HG03095 (cell line): ENCODE measurements at regions not wholly inside any gene's neighbourhood (a gene's known extent, or its start where the extent isn't known, plus 50 kb on each side); places are given as distances from the start of the nearest gene placed in this dataset.

Experiments used
- ATAC-seq: cut with Tn5 transposase; IDR thresholded peaks from one replicate; pipeline ENCODE4 v1.9.1; 2021; ENCODE audit warnings: moderate library complexity; ENCODE audit not compliant: unreplicated experiment

DNA sequence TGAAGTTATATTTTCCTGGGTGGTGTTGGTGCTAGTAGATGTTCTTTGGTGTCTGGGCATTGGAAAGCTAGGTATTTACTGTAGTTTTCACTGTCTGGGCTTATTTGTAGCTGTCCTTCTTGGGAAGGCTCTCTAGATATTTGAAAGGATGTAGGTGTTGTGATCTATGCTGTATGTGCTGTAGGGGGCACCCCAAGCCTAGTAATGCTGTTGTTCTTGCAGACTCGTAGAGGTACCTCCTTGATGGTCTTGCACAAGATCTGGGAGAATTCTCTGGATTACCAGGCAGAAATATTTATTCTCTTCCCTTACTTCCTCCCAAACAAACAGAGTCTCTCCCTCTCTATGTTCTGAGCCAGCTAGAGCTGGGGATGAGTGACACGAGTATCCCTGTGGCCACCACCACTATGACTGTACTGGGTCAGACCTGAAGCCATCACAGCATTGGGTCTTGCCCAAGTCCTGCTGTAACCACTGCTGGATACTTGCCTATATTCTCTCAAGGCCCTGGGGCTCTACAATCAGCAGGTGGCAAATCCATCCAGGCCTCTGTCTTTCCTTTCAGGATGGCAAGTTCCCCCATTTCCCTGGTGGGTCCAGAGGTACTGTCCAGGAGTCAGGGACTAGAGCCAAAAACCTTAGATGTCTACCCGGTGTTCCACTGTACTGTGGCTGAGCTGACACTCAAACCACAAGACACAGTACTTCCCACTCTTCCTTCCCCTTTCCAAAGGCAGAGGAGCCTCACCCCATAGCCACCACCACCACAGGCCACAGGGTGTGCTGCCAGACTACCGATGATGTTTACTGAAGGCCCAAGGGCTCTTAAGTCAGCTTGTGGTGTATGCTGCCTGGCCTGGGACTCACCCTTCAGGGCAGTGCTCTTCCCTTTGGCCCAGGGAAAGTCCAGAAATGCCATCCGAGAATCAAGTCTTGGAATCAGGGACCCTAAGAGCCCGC, 195.2 kb upstream of the DPPA4 start:
- no peak for ATAC-seq

DNA sequence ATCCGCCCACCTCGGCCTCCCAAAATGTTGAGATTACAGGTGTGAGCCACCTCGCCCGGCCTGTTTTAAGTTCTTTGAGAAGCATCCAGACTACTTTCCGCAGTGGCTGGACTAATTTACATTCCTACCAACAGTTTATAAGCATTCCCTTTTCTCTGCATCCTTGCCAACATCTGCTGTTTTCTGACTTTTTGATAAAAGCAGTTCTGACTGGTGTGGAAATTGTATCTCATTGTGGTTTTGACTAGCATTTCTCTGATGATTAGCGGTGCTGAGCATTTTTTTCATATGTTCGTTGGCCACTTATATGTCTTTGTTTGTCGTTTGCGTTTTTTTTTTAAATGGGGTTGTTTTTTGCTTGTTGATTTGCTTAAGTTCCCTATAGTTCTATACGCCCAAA, 208.4 kb upstream of the DPPA4 start:
- ATAC-seq: no peak

- no peak for ATAC-seq
Observed at GRCh38 chr3:109548192-109548938, 211.0 kb upstream of the DPPA4 start.

DNA sequence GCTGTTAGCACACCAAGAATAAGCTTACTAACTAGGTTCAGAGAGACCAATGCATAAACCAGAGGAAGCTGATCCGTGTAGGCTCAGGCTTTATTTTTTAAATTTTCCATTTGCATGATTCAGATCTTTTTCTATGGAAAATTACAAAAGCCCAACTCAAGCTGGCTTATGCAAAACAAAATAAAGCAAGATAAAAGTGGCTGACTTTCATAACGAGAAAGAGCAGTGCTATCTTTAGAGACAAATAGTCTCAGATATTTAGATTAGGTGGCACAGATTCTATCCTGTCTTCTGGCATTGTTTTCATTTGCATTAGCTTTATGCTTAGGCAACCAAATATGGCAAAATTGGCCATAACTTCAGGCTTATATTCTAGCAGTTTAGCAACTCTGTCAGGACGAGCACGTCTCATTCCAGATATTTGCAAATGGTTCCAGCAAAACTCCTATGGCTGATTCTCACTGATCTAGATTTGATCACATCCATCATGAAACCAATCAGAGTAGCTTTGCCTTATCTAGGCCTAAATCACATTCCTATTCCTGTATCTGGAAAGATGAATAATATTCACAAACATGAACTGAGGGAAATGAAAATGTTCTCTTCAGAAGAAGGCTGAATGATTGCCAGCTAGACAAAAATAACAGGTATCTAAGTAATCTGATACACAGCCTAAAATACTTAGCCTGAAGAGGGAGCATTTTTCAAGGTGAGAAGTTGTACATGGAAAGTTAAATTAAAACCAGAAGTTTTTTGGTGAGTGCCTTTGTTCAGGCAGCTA, 216.4 kb upstream of the DPPA4 start:
- ATAC-seq: no peak

GRCh38 chr3:109559389-109559788, 222.0 kb upstream of the DPPA4 start:
- ATAC-seq: no peak

DNA sequence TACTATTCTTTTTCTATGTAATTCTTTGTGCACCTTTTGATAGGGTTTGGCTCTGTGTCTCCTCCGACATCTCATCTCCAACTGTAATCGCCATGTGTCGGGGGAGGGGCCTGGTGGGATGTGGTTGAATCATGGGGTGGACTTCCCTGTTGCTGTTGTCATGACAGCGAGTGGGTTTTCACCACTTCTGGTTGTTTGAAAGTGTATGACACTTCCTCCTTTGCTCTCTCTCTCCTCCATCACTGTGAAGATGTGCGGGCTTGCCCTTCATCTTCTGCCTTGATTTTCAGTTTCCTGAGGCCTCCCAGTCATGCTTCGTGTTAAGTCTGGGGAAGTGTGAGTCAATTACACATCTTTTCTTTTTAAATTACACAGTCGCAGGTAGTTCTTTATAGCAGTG, 225.8 kb upstream of the DPPA4 start:
- no peak for ATAC-seq

DNA sequence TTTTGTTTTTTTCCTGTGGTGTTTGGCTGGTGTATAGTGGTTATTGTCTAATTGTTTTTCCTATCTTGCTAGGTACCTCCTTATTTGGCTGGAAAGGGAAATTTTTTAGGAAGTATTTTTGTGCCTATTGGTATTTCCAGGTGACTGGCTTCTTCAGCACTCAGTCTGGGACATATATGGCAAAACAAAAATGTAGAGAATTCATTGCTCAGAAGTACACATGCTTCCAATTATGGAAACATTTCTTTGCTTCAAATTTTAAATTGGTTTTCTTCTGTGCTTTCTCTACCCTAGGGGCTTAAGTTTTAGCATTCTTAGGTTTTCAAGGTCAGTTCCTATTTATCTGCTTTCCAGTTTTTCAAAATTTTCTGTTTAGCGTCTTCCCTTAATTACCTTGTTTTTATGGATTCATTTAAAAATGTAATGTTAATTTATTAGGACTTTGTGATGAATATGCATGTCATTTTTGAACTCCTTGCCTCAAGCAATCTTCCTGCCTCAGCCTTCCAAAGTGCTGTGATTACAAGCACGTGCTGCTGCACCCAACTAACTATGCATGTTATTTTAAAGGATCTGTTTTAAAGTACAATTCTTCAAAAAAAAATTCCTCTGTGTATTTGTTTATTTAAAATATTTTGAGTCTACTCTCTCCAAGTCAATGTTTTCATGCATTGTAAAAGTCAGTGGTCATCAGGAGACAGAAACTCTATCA, 231.9 kb upstream of the DPPA4 start:
- ATAC-seq: no peak

- ATAC-seq: no peak
Observed at GRCh38 chr3:109570408-109570807, 233.1 kb upstream of the DPPA4 start.

- ATAC-seq: no peak
Observed at GRCh38 chr3:109572301-109572700, 235.0 kb upstream of the DPPA4 start.

DNA sequence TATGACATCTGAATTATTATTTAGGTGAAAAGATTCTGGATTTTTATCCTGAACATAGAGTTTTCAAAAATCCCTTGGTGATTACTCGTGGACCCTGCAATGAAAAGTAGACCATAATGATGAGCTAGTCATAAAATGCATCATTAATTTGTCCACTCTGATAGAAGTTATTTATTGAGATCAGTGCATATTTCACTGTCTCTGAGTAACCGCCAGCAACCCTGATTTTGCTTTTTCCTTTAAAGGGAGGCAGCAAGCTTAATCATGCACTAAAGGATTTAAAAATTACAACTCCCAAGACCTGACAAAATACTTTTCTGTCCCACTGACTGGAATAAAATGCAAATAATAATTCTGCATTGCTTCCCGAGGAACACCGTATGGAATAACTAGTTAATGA, 259.6 kb upstream of the DPPA4 start:
- no peak for ATAC-seq

- ATAC-seq: no peak
Observed at GRCh38 chr3:109597444-109597843, 260.1 kb upstream of the DPPA4 start.

DNA sequence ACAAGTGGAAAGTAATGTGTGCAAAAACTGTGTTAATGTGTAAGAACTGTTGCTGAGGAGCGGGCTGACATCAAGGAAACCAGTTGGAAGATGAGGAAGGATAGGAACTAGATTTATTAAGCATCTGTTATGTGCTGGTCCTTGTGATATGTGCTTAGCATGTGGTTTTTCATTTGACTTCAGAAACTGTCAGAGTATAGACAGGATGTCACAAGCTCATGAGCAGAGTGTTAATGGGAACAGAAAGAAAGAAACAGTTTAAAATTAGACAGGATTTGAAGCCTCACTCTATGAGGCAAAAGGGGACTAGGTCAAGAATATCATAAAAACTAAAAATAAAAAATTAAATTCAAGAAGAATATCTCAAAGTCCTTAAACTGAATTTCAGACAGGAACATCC, 270.6 kb upstream of the DPPA4 start:
- no peak for ATAC-seq

DNA sequence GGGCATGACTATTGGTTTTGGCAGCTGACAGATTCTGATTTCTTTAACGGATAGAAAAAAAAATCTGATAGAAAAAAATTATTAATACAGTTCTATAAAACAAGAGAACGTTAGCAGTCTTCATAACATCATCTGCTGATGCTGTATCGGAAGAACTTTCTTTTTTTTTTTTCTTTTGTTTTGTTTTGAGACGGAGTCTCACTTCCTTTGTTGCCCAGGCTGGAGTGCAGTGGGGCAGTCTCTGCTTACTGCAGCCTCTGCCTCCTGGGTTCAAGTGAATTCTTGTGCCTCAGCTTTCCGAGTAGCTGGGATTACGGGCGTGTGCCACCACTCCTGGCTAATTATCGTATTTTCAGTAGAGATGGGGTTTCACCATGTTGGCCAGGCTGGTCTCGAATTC, 271.2 kb upstream of the DPPA4 start:
- no peak for ATAC-seq

DNA sequence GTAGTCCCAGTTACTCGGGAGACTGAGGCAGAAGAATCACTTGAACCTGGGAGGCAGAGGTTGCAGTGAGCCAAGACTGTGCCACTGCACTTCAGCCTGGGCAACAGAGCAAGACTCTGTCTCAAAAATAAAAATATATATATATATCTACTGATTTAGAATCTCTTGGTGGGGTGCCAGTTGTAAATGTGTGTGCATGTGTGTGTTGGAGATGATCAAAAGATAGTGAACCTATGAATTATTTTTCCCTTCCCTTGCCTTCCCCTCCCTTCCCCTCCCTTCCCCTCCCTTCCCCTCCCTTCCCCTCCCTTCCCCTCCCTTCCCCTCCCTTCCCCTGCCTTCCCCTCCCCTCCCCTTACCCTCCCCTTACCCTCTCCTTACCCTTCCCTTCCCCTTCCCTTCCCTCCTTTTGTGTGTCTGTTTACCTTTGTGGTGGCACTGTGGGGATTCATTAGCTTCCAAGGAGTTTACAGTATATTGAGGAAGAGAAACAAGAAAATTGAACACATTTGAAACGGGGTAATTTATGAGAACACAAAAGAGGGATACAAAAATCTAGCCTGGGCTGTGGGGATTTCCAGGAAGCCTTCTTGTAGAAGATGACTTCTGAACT, 281.5 kb upstream of the DPPA4 start:
- no peak for ATAC-seq

GRCh38 chr3:109631897-109632296, 294.6 kb upstream of the DPPA4 start:
- no peak for ATAC-seq

DNA sequence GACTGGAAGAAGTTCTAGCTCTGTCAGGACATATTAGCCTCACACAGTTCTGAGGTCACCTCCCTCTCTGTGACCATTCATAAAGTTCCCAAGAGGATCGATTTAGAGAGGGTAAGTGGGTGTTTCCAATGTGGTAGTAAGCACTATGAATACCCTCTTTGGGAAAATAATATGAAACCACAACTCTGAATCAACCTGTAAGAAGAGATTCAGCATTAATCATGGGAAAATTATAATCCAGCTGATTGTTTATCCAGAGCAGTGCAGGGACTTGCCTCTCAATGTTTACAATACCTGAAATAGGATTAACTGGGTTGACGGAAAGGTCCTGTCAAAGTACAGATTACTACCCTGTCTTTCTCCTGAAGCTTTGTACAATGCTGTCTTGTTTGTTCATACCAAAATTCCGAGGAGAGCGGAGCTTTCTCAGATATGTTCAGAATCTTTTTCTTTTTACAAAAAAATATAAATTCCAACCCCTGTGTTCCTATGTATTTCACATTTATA, 302.9 kb upstream of the DPPA4 start:
- ATAC-seq: no peak

DNA sequence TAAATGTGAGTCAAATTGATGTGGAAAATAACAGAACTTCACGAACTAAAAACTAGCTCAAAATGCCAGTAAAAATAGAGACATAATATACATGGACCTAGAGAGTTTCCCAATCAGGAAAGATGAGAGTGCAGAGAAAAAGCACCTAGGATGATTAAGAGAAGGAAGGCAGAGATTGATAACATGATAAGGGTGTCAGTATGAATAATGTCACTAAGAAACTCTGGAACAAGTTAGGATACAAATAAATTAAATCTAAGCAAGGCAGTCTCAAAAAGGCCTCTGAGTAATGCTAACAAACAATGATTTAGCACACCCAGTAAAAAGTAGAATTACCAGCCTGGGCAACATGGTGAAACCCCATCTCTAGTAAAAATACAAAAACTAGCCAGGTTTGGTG, 304.7 kb upstream of the DPPA4 start:
- no peak for ATAC-seq

GRCh38 chr3:109643590-109643989, 306.2 kb upstream of the DPPA4 start:
- no peak for ATAC-seq

- no peak for ATAC-seq
Observed at GRCh38 chr3:109644332-109644731, 307.0 kb upstream of the DPPA4 start.

DNA sequence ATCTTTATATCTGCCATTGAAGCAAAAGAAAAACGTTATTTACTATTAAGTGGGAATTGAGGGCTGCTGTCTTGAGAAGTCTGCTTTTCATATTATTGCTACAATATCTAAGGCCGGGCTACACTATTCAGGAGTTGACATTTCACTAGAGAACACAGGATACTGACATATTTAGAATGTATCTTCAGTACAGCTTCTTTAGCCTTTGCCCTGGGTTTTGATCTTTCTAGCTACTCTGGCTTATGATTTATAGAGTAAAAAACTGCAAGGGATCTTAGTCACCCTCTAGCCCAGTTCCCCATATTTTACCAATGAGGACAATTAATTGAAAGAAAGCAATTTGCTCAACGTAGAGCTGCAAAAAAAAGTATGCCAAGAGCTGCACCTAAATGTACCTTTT, 307.4 kb upstream of the DPPA4 start:
- no peak for ATAC-seq
